SK-N-SH (cell line): ENCODE measurements at regions not wholly inside any gene's neighbourhood (a gene's known extent, or its start where the extent isn't known, plus 50 kb on each side); places are given as distances from the start of the nearest gene placed in this dataset.
A peak's percentile ranks its signal among the peaks of the same experiment; 100 is the strongest.

ENCODE experiments used
- CTCF ChIA-PET: fragments of 300-600, 350-600 bp; formaldehyde crosslinking; extraction: SDS; loops from one replicate; lab custom pipeline; 2021; lab: Yijun Ruan, JAX
- POLR2A ChIA-PET: fragments of 350-600 bp; sonication (Branson Sonifier 250); formaldehyde crosslinking; extraction: SDS; loops from one replicate; lab custom pipeline; 2020; ENCODE audit warnings: antibody characterized with exemption, inconsistent platforms; lab: Yijun Ruan, JAX
- DNase-seq: peaks from one replicate; pipeline ENCODE4 v3.0.0; 2012
- H2AFZ ChIP-seq: fragments of 200-600 bp; sonication (generic); 2 replicates; pipeline ENCODE4 v1.8.1; 2016; ENCODE audit warnings: antibody characterized with exemption, mild to moderate bottlenecking, low read depth
- H3F3A ChIP-seq: fragments of 200-600 bp; sonication (generic); replicated peaks from 2 replicates; pipeline ENCODE3; 2016; ENCODE audit warnings: antibody characterized with exemption, mild to moderate bottlenecking; ENCODE audit not compliant: insufficient read depth
- H3K27ac ChIP-seq, 2 experiments: fragments of 200-500 bp in 1 of 2; fragments of 200-600 bp in 1 of 2; sonication (Bioruptor generic) in 1 of 2; sonication (generic), shearing (Covaris generic) in 1 of 2; 2 replicates each; pipeline versions ENCODE4 v1.5.1 to v1.6.1; 2014 to 2016; ENCODE audit warnings: low read depth in 2 of 2, inconsistent platforms in 1 of 2, low read length in 1 of 2, mild to moderate bottlenecking in 1 of 2, mixed read lengths in 1 of 2
- H3K27me3 ChIP-seq: fragments of 200-600 bp; sonication (generic), shearing (Covaris generic); 2 replicates; pipeline ENCODE4 v1.6.1; 2016; ENCODE audit warnings: mixed run types; ENCODE audit not compliant: insufficient read depth
- H3K36me3 ChIP-seq, 2 experiments: fragments of 200-500 bp in 1 of 2; fragments of 200-600 bp in 1 of 2; sonication (Bioruptor generic) in 1 of 2; sonication (generic) in 1 of 2; replicated peaks in 1 of 2; 2 replicates each; pipeline versions ENCODE3 to v1.5.1; 2014 to 2016; ENCODE audit warnings: low read length in 1 of 2, mild to moderate bottlenecking in 1 of 2; ENCODE audit not compliant: insufficient read depth in 2 of 2, control insufficient read depth in 1 of 2
- H3K4me1 ChIP-seq, 2 experiments: fragments of 200-500 bp in 1 of 2; fragments of 200-600 bp in 1 of 2; sonication (Bioruptor generic) in 1 of 2; sonication (generic), shearing (Covaris generic) in 1 of 2; 2 replicates each; pipeline versions ENCODE4 v1.5.1 to v1.6.1; 2014 to 2016; ENCODE audit warnings: low read depth in 1 of 2, low read length in 1 of 2, mixed run types in 1 of 2; ENCODE audit not compliant: insufficient read depth in 2 of 2, control insufficient read depth in 1 of 2
- H3K4me2 ChIP-seq: fragments of 200-600 bp; sonication (generic), shearing (Covaris generic); 2 replicates; pipeline ENCODE4 v1.6.1; 2017; ENCODE audit warnings: mixed run types
- H3K4me3 ChIP-seq, 2 experiments: fragments of 200-500 bp in 1 of 2; fragments of 200-600 bp in 1 of 2; sonication (Bioruptor generic) in 1 of 2; sonication (generic), shearing (Covaris generic) in 1 of 2; 2 replicates each; pipeline versions ENCODE4 v1.5.1 to v1.8.1; 2014 to 2016; ENCODE audit warnings: low read depth in 2 of 2, inconsistent platforms in 1 of 2, low read length in 1 of 2, mild to moderate bottlenecking in 1 of 2, mixed read lengths in 1 of 2, moderate library complexity in 1 of 2
- H3K79me2 ChIP-seq: fragments of 200-600 bp; sonication (generic); 2 replicates; pipeline ENCODE4 v1.8.1; 2017; ENCODE audit warnings: mild to moderate bottlenecking; ENCODE audit not compliant: insufficient read depth
- H3K9ac ChIP-seq: fragments of 200-600 bp; sonication (generic); 2 replicates; pipeline ENCODE4 v1.6.1; 2017; ENCODE audit warnings: mixed run types
- H3K9me2 ChIP-seq: fragments of 200-600 bp; sonication (generic); 2 replicates; pipeline ENCODE4 v1.6.1; 2017; ENCODE audit warnings: mixed run types
- H3K9me3 ChIP-seq: fragments of 200-600 bp; sonication (generic); 2 replicates; pipeline ENCODE4 v1.6.1; 2017; ENCODE audit warnings: mixed run types, mild to moderate bottlenecking, moderate library complexity
- H4K20me1 ChIP-seq: fragments of 200-600 bp; sonication (generic); 2 replicates; pipeline ENCODE4 v1.6.1; 2017; ENCODE audit warnings: mild to moderate bottlenecking, mixed run types; ENCODE audit not compliant: insufficient read depth
- CHD2 ChIP-seq: fragments of 150-350 bp; IDR thresholded peaks from 2 replicates; pipeline ENCODE4 v1.6.1; 2018; ENCODE audit warnings: low read length; ENCODE audit not compliant: partially characterized antibody
- CTCF ChIP-seq: fragments of 200-600 bp; sonication (generic); IDR thresholded peaks from 2 replicates; pipeline ENCODE4 v1.6.1; 2017; ENCODE audit warnings: antibody characterized with exemption, mild to moderate bottlenecking, moderate library complexity
- EP300 ChIP-seq, 2 experiments: IDR thresholded peaks; 2 replicates each; pipeline versions ENCODE4 v1.4.0 to v1.6.1; 2012; ENCODE audit warnings: borderline replicate concordance in 1 of 2, low read depth in 1 of 2, low read length in 1 of 2
- FOSL2 ChIP-seq: IDR thresholded peaks from 2 replicates; pipeline ENCODE4 v1.4.0; 2012; ENCODE audit warnings: low read depth, mild to moderate bottlenecking, moderate library complexity, borderline replicate concordance
- FOXJ3 ChIP-seq: sonication (generic); formaldehyde crosslinking; IDR thresholded peaks from 2 replicates; pipeline ENCODE4 v1.5.1; 2020; ENCODE audit warnings: mild to moderate bottlenecking, missing genetic modification reagents
- FOXM1 ChIP-seq: IDR thresholded peaks from 2 replicates; pipeline ENCODE4 v1.4.0; 2012; ENCODE audit warnings: low read depth, mild to moderate bottlenecking
- GATA2 ChIP-seq: sonication (generic); formaldehyde crosslinking; IDR thresholded peaks from 2 replicates; pipeline ENCODE4 v1.5.0; 2020; ENCODE audit warnings: mild to moderate bottlenecking, missing genetic modification reagents
- JUND ChIP-seq: IDR thresholded peaks from 2 replicates; pipeline ENCODE4 v1.4.0; 2012
- MAX ChIP-seq: IDR thresholded peaks from 2 replicates; pipeline ENCODE4 v1.4.0; 2012; ENCODE audit warnings: low read depth
- MEF2A ChIP-seq: IDR thresholded peaks from 2 replicates; pipeline ENCODE4 v1.4.0; 2012; ENCODE audit warnings: low read depth, borderline replicate concordance
- NFIC ChIP-seq: IDR thresholded peaks from 2 replicates; pipeline ENCODE4 v1.4.0; 2012; ENCODE audit warnings: borderline replicate concordance
- PBX3 ChIP-seq: IDR thresholded peaks from 2 replicates; pipeline ENCODE4; 2012
- POLR2AphosphoS5 ChIP-seq: IDR thresholded peaks from 2 replicates; pipeline ENCODE4 v1.6.1; 2012; ENCODE audit warnings: low read depth, low read length
- RAD21 ChIP-seq: IDR thresholded peaks from 2 replicates; pipeline ENCODE4 v1.6.1; 2012; ENCODE audit warnings: mild to moderate bottlenecking, low read length
- RCOR1 ChIP-seq: fragments of 150-350 bp; IDR thresholded peaks from 2 replicates; pipeline ENCODE4 v1.6.1; 2017; ENCODE audit warnings: antibody characterized with exemption, low read length
- RFX5 ChIP-seq: IDR thresholded peaks from 2 replicates; pipeline ENCODE4 v1.6.1; 2012; ENCODE audit warnings: mild to moderate bottlenecking, improper control_type of control experiment, low read length
- TAF1 ChIP-seq: IDR thresholded peaks from 2 replicates; pipeline ENCODE4 v1.6.1; 2012; ENCODE audit warnings: low read depth, mild to moderate bottlenecking, low read length, moderate library complexity, borderline replicate concordance
- TEAD4 ChIP-seq: IDR thresholded peaks from 2 replicates; pipeline ENCODE4 v1.4.0; 2012; ENCODE audit warnings: mild to moderate bottlenecking, borderline replicate concordance; ENCODE audit not compliant: insufficient read depth
- USF1 ChIP-seq: IDR thresholded peaks from 2 replicates; pipeline ENCODE4 v1.4.0; 2012; ENCODE audit warnings: low read depth, borderline replicate concordance
- USF2 ChIP-seq: fragments of 150-350 bp; IDR thresholded peaks from 2 replicates; pipeline ENCODE4 v1.6.1; 2017; ENCODE audit warnings: antibody characterized with exemption, low read length, low read depth, borderline replicate concordance
- YY1 ChIP-seq: IDR thresholded peaks from 2 replicates; pipeline ENCODE4 v1.4.0; 2012; ENCODE audit warnings: low read depth, mild to moderate bottlenecking
- WGBS: methylation state at CpG from one replicate; pipeline ENCODE4 v1.1.6; 2017; ENCODE audit warnings: low lambda C conversion rate; 5-methylcytosine and 5-hydroxymethylcytosine counted together

GRCh38 chr3:34011171-34012101 lies 213.0 kb downstream of the PDCD6IP start:
- no peaks in the 10 kb centered on the region for H4K20me1 ChIP-seq
- H3K4me1 ChIP-seq: peaks cover 0 to 38% of the 10 kb centered on the region in 2 experiments; a peak in 3 of 4 replicates
- H3F3A ChIP-seq: peaks cover 19% of the 10 kb centered on the region
- no peak overlapping the region for H3K4me3 ChIP-seq
- CTCF ChIA-PET: interaction anchor here (1.1 kb wide), 1 partner anchor 128 kb away, joined by 3 read pairs; no protein-coding TSS in a partner anchor
- no peaks in the 10 kb centered on the region for H3K27me3 ChIP-seq
- DNase-seq: no peak
- no peaks in the 10 kb centered on the region for H3K9me2 ChIP-seq
- no peaks in the 10 kb centered on the region for H3K79me2 ChIP-seq
- POLR2A ChIA-PET: no interaction called here
- H3K4me2 ChIP-seq: peak overlapping the region; percentile 28; the same call in 1 of the 2 replicates
- H3K9me3 ChIP-seq: no peaks in the 10 kb centered on the region
- no peaks in the 10 kb centered on the region for H3K36me3 ChIP-seq
- WGBS: 85% methylated on average over 3 of the region's 3 CpGs
- no peak overlapping the region for H3K9ac ChIP-seq
- H2AFZ ChIP-seq: no peak overlapping the region; the same call in 1 of the 2 replicates
- H3K27ac ChIP-seq: peak overlapping the region in 1 of 2 experiments; percentile 75; a peak in 2 of 4 replicates
- TF ChIP-seq FOSL2 (no peak), MEF2A (peak; percentile 38; the same call in 1 of the 2 replicates), JUND (no peak), USF2 (no peak), EP300 (IDR thresholded peaks at IDR 0.05; ENCODE audit: borderline replicate concordance in 1 of 2, low read depth in 1 of 2, low read length in 1 of 2) (no peak), FOXM1 (no peak), CTCF (peak; percentile 45), GATA2 (CRISPR knock-in tag) (no peak), CHD2 (no peak), TAF1 (no peak), POLR2AphosphoS5 (no peak), MAX (no peak), FOXJ3 (CRISPR knock-in tag) (no peak), NFIC (no peak), RFX5 (no peak), RAD21 (peak; percentile 9; the same call in 1 of the 2 replicates), RCOR1 (no peak), YY1 (no peak), PBX3 (0 out of 2 replicates have a peak, but pooled peaks have one; percentile 19), USF1 (no peak), TEAD4 (no peak)
